GM21423 (cell line): ENCODE measurements at regions not wholly inside any gene's neighbourhood (a gene's known extent, or its start where the extent isn't known, plus 50 kb on each side); places are given as distances from the start of the nearest gene placed in this dataset.

Source experiments
- ATAC-seq: cut with Tn5 transposase; IDR thresholded peaks from one replicate; pipeline ENCODE4 v1.9.1; 2021; ENCODE audit warnings: mild to moderate bottlenecking, moderate library complexity; ENCODE audit not compliant: unreplicated experiment

GRCh38 chrX:30414144-30414543, 105.0 kb upstream of the NR0B1 start:
- ATAC-seq, result peak; percentile 58

GRCh38 chrX:30402366-30402765, 93.2 kb upstream of the NR0B1 start:
- no peak for ATAC-seq

- ATAC-seq, result no peak
Observed at GRCh38 chrX:30388325-30388724, 79.1 kb upstream of the NR0B1 start.

- no peak for ATAC-seq
Observed at GRCh38 chrX:30373951-30374350, 64.8 kb upstream of the NR0B1 start.

- ATAC-seq, result no peak
Observed at GRCh38 chrX:30373479-30373878, 64.3 kb upstream of the NR0B1 start.

- no peak for ATAC-seq
Observed at GRCh38 chrX:30364229-30364628, 55.0 kb upstream of the NR0B1 start.
